ENCODE measurements at regions not wholly inside any gene's neighbourhood (a gene's known extent, or its start where the extent isn't known, plus 50 kb on each side); places are given as distances from the start of the nearest gene placed in this dataset.

- TF ChIP-seq, protein P1, sequence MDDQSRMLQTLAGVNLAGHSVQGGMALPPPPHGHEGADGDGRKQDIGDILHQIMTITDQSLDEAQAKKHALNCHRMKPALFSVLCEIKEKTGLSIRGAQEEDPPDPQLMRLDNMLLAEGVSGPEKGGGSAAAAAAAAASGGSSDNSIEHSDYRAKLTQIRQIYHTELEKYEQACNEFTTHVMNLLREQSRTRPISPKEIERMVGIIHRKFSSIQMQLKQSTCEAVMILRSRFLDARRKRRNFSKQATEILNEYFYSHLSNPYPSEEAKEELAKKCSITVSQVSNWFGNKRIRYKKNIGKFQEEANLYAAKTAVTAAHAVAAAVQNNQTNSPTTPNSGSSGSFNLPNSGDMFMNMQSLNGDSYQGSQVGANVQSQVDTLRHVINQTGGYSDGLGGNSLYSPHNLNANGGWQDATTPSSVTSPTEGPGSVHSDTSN (IDR thresholded peaks at IDR 0.05; ENCODE audit: insufficient replicate concordance, low read depth, low read length) = no peak
- TF ChIP-seq IRF3 (IDR thresholded peaks at IDR 0.05) = no peak
Measured at GRCh38 chr9:87831159-87831558, 51.5 kb upstream of the SPATA31E1 start (continued).
